Adipocyte (in vitro differentiated cells): ENCODE measurements at regions not wholly inside any gene's neighbourhood (a gene's known extent, or its start where the extent isn't known, plus 50 kb on each side); places are given as distances from the start of the nearest gene placed in this dataset.

Source experiments
- DNase-seq: peaks from one replicate; pipeline ENCODE4 v3.0.0-alpha.2; 2015; ENCODE audit warnings: low read depth
- H3K27me3 ChIP-seq: replicated peaks from 2 replicates; pipeline ENCODE4 v1.7.0; 2013; ENCODE audit warnings: mild to moderate bottlenecking, low read length, moderate library complexity; ENCODE audit not compliant: control insufficient read depth, insufficient read depth
- H3K36me3 ChIP-seq: 2 replicates; pipeline ENCODE4 v1.7.0; 2013; ENCODE audit warnings: low read length, mild to moderate bottlenecking, moderate library complexity; ENCODE audit not compliant: control insufficient read depth, insufficient read depth, severe bottlenecking
- H3K4me1 ChIP-seq: 2 replicates; pipeline ENCODE4 v1.7.0; 2013; ENCODE audit warnings: mild to moderate bottlenecking, low read length, moderate library complexity; ENCODE audit not compliant: control insufficient read depth, insufficient read depth
- H3K4me3 ChIP-seq: 2 replicates; pipeline ENCODE4 v1.7.0; 2013; ENCODE audit warnings: mild to moderate bottlenecking, low read length, moderate library complexity
- H3K9ac ChIP-seq: 2 replicates; pipeline ENCODE4 v1.7.0; 2013; ENCODE audit warnings: mild to moderate bottlenecking, low read length, moderate library complexity
- H3K9me3 ChIP-seq: 2 replicates; pipeline ENCODE4 v1.7.0; 2013; ENCODE audit warnings: mild to moderate bottlenecking, low read length, moderate library complexity; ENCODE audit not compliant: control insufficient read depth

DNA sequence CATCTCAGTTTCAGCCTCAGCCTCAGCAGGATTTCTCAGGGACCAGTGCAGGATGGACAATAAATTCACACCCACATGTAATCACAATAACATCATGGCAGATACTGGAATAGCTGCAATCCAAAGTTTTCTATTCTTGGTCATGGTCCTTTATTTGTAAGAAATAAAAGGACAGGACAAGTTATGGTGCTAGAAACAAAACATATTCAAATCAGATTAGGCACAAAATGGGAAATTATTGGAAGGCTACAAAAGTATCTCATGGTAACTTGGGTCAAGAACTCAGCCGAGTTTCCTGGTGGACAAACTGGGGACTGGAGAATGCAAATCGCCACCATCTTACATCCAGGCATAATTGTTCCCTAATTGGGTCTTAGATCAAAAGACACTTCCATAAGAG, 1768.2 kb upstream of the WWC1 start:
- Histone ChIP-seq H3K4me1 (no peaks in the 10 kb centered on the region), H3K4me3 (no peak overlapping the region), H3K9me3 (peaks cover 12% of the 10 kb centered on the region), H3K27me3 (no peaks in the 10 kb centered on the region), H3K36me3 (no peaks in the 10 kb centered on the region), H3K9ac (no peak overlapping the region)
- no peak for DNase-seq

DNA sequence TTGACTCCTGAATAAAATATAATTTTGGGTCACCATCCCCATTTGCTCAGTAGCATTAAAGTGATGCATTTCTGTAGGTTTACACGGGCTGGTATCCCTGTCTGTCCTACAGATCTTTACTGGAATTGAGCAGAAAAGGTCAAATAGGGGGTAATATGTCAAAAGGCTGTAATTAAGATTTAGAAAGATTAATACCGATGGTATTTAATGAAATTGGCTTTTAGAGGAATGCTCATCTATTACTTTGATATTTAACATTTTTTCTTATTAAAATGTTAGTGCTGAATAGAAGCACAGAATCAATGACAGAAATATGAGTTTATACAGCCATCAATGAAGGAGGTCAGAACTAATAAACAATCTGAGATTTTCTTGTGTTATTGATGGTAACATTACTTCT, 1762.2 kb upstream of the WWC1 start:
- Histone ChIP-seq H3K27me3 (no peaks in the 10 kb centered on the region), H3K36me3 (no peaks in the 10 kb centered on the region), H3K9me3 (no peaks in the 10 kb centered on the region), H3K4me1 (no peaks in the 10 kb centered on the region), H3K4me3 (no peak overlapping the region), H3K9ac (no peak overlapping the region)
- no peak for DNase-seq

GRCh38 chr5:166532456-166533220, 1758.8 kb upstream of the WWC1 start:
- DNase-seq = no peak
- peaks cover 3% of the 10 kb centered on the region for H3K9me3 ChIP-seq

GRCh38 chr5:166535641-166536040, 1755.8 kb upstream of the WWC1 start:
- Histone ChIP-seq H3K9me3 (peaks cover 3% of the 10 kb centered on the region), H3K9ac (no peak overlapping the region), H3K27me3 (no peaks in the 10 kb centered on the region), H3K36me3 (no peaks in the 10 kb centered on the region), H3K4me1 (no peaks in the 10 kb centered on the region), H3K4me3 (no peak overlapping the region)
- no peak for DNase-seq

More at GRCh38 chr5:166532456-166533220, 1758.8 kb upstream of the WWC1 start:
- Histone ChIP-seq H3K9ac (no peak overlapping the region), H3K27me3 (no peaks in the 10 kb centered on the region), H3K4me1 (no peaks in the 10 kb centered on the region), H3K4me3 (no peak overlapping the region), H3K36me3 (no peaks in the 10 kb centered on the region)

GRCh38 chr5:166540156-166540555, 1751.3 kb upstream of the WWC1 start:
- no peaks in the 10 kb centered on the region for H3K27me3 ChIP-seq
- DNase-seq = no peak
- peaks cover 3% of the 10 kb centered on the region for H3K9me3 ChIP-seq
- no peak overlapping the region for H3K4me3 ChIP-seq
- H3K4me1 ChIP-seq = no peaks in the 10 kb centered on the region
- no peak overlapping the region for H3K9ac ChIP-seq
- H3K36me3 ChIP-seq = no peaks in the 10 kb centered on the region

- H3K9me3 ChIP-seq = peaks cover 2% of the 10 kb centered on the region
- no peak overlapping the region for H3K4me3 ChIP-seq
- no peaks in the 10 kb centered on the region for H3K36me3 ChIP-seq
- H3K27me3 ChIP-seq = no peaks in the 10 kb centered on the region
- no peak for DNase-seq
- H3K4me1 ChIP-seq = no peaks in the 10 kb centered on the region
- no peak overlapping the region for H3K9ac ChIP-seq
These were observed 1740.1 kb upstream of the WWC1 start for GRCh38 chr5:166551384-166551783.

- H3K4me1 ChIP-seq = no peaks in the 10 kb centered on the region
These were observed 1737.7 kb upstream of the WWC1 start for GRCh38 chr5:166553778-166554177.

GRCh38 chr5:166561759-166562158, 1729.7 kb upstream of the WWC1 start:
- Histone ChIP-seq H3K4me1 (no peaks in the 10 kb centered on the region), H3K36me3 (no peaks in the 10 kb centered on the region), H3K9ac (no peak overlapping the region), H3K4me3 (no peak overlapping the region), H3K9me3 (peaks cover 10% of the 10 kb centered on the region), H3K27me3 (no peaks in the 10 kb centered on the region)
- no peak for DNase-seq

More at GRCh38 chr5:166553778-166554177, 1737.7 kb upstream of the WWC1 start:
- no peaks in the 10 kb centered on the region for H3K27me3 ChIP-seq
- no peak overlapping the region for H3K4me3 ChIP-seq
- DNase-seq = no peak
- no peaks in the 10 kb centered on the region for H3K36me3 ChIP-seq
- no peak overlapping the region for H3K9ac ChIP-seq
- peaks cover 2% of the 10 kb centered on the region for H3K9me3 ChIP-seq

DNA sequence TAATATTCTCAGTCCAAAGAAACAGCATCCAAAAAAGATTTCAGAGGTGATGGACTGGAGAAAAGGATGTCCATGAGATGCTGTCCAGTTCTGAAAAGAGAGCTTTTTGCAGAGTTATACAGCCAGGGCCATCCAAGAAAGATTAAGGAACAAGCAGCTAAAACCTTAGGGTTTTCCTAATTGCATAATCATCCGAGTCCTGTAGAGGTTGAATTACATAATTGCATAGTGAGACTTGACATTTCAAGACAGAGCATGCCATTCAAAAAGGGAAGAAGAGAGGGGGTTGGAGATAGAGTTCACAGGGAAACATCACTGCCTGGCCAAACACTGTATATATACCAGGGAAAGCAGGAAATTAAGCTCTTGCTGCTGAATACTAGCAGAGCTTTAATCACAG, 1729.2 kb upstream of the WWC1 start:
- no peak for DNase-seq
- H3K4me1 ChIP-seq = no peaks in the 10 kb centered on the region

DNA sequence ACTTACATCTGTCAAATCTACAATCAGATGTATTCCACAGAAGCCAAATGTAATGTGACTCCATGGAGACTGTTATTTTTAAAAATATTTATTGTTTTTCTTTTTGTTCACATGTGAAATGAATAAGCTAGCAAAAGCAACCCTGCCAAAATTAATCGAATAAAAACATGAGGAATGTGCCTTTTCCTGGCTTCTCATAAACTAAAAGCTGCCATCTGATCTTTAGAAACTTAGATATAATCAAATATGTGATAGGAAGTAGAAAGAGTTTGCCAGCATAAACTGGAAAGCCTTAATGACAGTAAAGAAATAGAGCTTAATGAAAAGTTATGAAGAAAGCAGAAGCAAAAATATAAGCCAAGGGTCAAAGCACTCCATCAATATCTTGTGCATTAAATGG, 1724.7 kb upstream of the WWC1 start:
- H3K4me1 ChIP-seq = no peaks in the 10 kb centered on the region
- H3K9ac ChIP-seq = no peak overlapping the region
- DNase-seq = no peak
- no peaks in the 10 kb centered on the region for H3K9me3 ChIP-seq
- H3K36me3 ChIP-seq = no peaks in the 10 kb centered on the region
- no peaks in the 10 kb centered on the region for H3K27me3 ChIP-seq
- no peak overlapping the region for H3K4me3 ChIP-seq

More for the DNA sequence above, 1729.2 kb upstream of the WWC1 start:
- Histone ChIP-seq H3K27me3 (no peaks in the 10 kb centered on the region), H3K36me3 (no peaks in the 10 kb centered on the region), H3K9ac (no peak overlapping the region), H3K4me3 (no peak overlapping the region), H3K9me3 (peaks cover 10% of the 10 kb centered on the region)

GRCh38 chr5:166570865-166571264, 1720.6 kb upstream of the WWC1 start:
- peaks cover 11% of the 10 kb centered on the region for H3K9me3 ChIP-seq
- no peaks in the 10 kb centered on the region for H3K36me3 ChIP-seq
- no peak overlapping the region for H3K4me3 ChIP-seq
- no peaks in the 10 kb centered on the region for H3K4me1 ChIP-seq
- no peak overlapping the region for H3K9ac ChIP-seq
- H3K27me3 ChIP-seq = no peaks in the 10 kb centered on the region
- no peak for DNase-seq

GRCh38 chr5:166571668-166572067, 1719.8 kb upstream of the WWC1 start:
- Histone ChIP-seq H3K9ac (no peak overlapping the region), H3K4me1 (no peaks in the 10 kb centered on the region), H3K9me3 (peaks cover 11% of the 10 kb centered on the region), H3K4me3 (no peak overlapping the region), H3K27me3 (no peaks in the 10 kb centered on the region), H3K36me3 (no peaks in the 10 kb centered on the region)
- DNase-seq = no peak
